ENCODE measurements at regions not wholly inside any gene's neighbourhood (a gene's known extent, or its start where the extent isn't known, plus 50 kb on each side); places are given as distances from the start of the nearest gene placed in this dataset.

DNA sequence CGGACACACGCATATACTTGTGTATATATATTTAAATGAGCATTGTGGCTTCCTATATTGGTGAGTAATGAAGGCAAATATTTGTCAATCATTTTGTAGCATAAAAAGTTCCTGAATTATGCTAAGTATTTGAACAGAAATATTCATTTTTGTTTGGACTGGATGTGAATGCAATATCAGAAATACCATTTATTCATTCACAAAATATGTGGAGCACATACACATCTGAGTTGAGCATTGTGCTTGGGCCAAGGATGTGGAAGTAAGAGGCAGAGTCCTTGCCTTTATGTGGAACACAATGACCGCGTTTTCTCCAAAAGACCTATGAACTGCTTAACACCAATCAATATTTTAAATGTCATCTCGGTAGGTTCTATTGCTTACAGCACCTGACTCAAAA is 1086.5 kb downstream of the NR2F1-AS1 start:
- no peak overlapping the region for H3K4me3 ChIP-seq (replicated peaks; ENCODE audit: low read depth, low read length)
- DNase-seq (ENCODE audit: low read depth) = no peak
- TF ChIP-seq, protein P1, sequence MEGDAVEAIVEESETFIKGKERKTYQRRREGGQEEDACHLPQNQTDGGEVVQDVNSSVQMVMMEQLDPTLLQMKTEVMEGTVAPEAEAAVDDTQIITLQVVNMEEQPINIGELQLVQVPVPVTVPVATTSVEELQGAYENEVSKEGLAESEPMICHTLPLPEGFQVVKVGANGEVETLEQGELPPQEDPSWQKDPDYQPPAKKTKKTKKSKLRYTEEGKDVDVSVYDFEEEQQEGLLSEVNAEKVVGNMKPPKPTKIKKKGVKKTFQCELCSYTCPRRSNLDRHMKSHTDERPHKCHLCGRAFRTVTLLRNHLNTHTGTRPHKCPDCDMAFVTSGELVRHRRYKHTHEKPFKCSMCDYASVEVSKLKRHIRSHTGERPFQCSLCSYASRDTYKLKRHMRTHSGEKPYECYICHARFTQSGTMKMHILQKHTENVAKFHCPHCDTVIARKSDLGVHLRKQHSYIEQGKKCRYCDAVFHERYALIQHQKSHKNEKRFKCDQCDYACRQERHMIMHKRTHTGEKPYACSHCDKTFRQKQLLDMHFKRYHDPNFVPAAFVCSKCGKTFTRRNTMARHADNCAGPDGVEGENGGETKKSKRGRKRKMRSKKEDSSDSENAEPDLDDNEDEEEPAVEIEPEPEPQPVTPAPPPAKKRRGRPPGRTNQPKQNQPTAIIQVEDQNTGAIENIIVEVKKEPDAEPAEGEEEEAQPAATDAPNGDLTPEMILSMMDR (IDR thresholded peaks at IDR 0.05; ENCODE audit: low read length, missing control alignments) = no peak

DNA sequence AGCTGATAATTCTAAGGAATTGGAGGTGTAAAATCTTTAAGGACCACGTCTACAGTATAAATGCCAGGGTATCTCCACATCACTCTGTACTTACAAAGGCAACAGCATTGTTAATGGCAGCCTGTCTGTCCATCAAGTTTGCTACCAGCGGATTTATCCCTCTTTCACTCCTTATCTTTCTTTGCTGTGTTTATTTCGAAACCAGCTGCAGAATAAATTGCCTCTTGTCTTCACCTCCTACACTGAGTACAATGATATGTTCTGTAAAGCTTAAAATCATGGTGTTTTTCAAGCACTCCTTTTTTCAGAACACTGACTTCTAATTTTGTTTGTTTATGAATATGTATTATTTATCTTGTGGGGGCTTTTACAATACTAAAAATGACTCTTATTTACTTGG is 1088.1 kb downstream of the NR2F1-AS1 start:
- TF ChIP-seq, protein P1 (IDR thresholded peaks at IDR 0.05; ENCODE audit: low read length, missing control alignments) = no peak
- H3K4me3 ChIP-seq (replicated peaks; ENCODE audit: low read depth, low read length) = no peak overlapping the region
- DNase-seq (ENCODE audit: low read depth) = peak; percentile 20

DNA sequence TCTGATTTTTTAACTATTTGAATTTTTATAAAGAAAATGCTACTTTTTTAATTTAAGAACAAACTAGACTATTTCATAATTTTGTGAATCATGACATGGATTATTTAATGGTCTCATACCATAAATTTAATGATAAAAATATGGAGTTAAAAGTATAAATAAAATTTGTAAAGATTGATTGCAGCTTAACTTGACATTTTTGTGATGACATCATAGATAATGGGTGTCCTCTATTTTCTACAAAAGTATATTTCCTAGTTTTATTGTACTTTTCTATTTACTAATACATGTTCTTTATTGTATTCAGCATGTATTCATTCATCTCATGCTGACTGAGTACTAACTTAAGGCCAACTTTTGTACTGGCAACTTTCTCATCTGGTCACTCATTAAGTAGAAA is 1096.5 kb downstream of the NR2F1-AS1 start:
- no peak overlapping the region for H3K4me3 ChIP-seq (replicated peaks; ENCODE audit: low read depth, low read length)
- DNase-seq (ENCODE audit: low read depth) = no peak
- TF ChIP-seq, protein P1 (IDR thresholded peaks at IDR 0.05; ENCODE audit: low read length, missing control alignments) = no peak

DNA sequence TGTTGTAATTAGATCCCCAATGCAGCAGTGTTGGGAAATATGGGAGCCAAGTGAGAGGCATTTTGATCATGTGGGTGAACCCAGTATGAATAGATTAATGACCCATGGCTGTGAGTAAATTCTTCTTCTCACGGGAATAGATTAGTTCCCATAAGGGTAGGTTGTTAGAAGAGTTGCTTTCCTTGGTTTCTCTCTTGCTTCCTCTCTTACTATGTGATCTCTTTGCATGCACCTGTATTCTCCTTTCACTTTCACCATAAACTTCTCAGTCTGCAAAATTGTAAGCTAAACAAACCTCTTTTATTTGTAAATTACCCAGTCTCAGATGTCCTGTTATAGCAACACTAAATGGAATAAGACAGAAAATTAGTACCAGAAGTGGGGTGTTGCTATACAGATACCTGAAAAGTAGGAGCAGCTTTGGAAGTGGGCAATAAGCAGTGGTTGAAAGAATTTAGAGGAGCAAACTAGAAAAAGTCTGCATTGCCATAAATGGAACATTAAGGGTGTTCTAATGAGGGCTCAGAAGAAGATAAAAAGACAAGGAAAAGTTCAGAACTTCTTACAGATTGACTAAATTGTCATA is 1090.0 kb upstream of the ARRDC3 start:
- no peak for DNase-seq (ENCODE audit: low read depth)
- no peak overlapping the region for H3K4me3 ChIP-seq (replicated peaks; ENCODE audit: low read depth, low read length)
- TF ChIP-seq, protein P1 (IDR thresholded peaks at IDR 0.05; ENCODE audit: low read length, missing control alignments) = no peak

DNA sequence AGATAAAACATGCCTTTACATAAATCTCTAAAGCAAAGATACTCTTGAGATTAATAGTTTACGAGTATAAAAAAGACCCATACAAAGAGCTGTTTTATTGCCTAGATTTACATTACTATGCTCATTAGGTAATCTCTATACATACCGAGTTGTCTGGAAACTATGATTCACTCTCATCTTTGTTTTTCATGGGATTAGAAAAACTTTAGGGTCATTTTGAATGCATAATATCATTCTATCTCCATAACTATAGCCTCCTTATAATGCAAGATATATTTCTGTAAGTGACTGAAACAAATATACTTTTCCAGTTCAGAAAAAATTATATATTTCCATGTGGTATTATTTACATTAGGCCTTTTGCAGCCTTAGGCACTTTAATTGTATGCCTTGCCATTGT is 1088.7 kb upstream of the ARRDC3 start:
- TF ChIP-seq, protein P1 (IDR thresholded peaks at IDR 0.05; ENCODE audit: low read length, missing control alignments) = no peak
- H3K4me3 ChIP-seq (replicated peaks; ENCODE audit: low read depth, low read length) = no peak overlapping the region
- DNase-seq (ENCODE audit: low read depth) = no peak

DNA sequence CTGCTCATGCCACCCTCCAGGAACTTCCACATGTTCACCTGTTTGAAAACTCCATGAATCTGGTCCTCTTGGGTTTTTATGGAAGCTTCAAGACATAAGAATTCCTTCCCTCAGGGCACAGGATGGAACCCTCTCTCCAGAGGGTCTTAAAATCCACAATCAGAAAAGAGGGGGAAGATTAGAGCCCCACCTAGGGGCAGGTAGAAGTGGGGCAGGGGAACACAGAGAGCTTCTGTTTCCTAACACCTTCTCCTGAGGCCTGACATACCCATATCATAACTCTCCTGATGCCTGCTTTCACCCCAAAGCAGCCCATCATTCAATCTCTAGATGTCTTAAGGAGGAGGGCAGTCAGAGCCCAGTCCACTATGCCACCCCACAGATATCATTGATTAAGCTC is 1087.7 kb upstream of the ARRDC3 start:
- TF ChIP-seq, protein P1 (IDR thresholded peaks at IDR 0.05; ENCODE audit: low read length, missing control alignments) = no peak
- no peak for DNase-seq (ENCODE audit: low read depth)
- H3K4me3 ChIP-seq (replicated peaks; ENCODE audit: low read depth, low read length) = no peak overlapping the region

DNA sequence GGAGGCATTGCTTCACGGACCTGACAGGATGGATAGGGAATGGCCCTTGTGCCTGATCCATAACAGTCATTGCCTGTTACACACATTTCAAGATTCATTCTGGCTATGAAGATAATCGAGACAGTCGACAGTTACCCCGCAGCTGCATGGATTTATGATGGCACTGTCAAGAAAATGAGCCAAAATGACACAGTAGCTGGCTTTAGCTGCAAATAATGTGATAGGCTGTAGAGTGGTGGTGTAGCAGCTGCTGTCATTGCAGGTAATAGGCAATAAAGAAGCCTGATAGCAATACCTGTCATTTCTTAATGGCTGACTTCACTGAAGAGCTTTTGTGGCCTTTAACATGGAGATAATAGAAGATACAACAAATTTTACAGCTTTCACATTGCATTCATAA is 1085.2 kb upstream of the ARRDC3 start:
- no peak overlapping the region for H3K4me3 ChIP-seq (replicated peaks; ENCODE audit: low read depth, low read length)
- TF ChIP-seq, protein P1 (IDR thresholded peaks at IDR 0.05; ENCODE audit: low read length, missing control alignments) = no peak
- no peak for DNase-seq (ENCODE audit: low read depth)
